Thyroid gland (tissue), 4 donors: ENCODE measurements at regions not wholly inside any gene's neighbourhood (a gene's known extent, or its start where the extent isn't known, plus 50 kb on each side); places are given as distances from the start of the nearest gene placed in this dataset.

Experiments used
- DNase-seq, 2 donors: peaks; one replicate each; pipeline ENCODE4 v3.0.0-alpha.2; 2019
- H3K27ac ChIP-seq, 3 donors: fragments of 200-600 bp; sonication (generic); 1 replicate in 2 of 3; 2 replicates in 1 of 3; pipeline ENCODE4 v1.5.1; 2016 to 2019; ENCODE audit warnings: mild to moderate bottlenecking in 1 of 3, moderate library complexity in 1 of 3
- H3K27me3 ChIP-seq: fragments of 200-600 bp; sonication (generic); one replicate; pipeline ENCODE4 v1.5.1; 2019
- H3K36me3 ChIP-seq, 2 donors: fragments of 200-600 bp; sonication (generic); one replicate each; pipeline ENCODE4 v1.5.1; 2016 to 2019
- H3K4me1 ChIP-seq, 2 donors: fragments of 200-600 bp; sonication (generic); one replicate each; pipeline ENCODE4 v1.5.1; 2017 to 2019
- H3K4me3 ChIP-seq, 3 donors: fragments of 200-600 bp; sonication (generic); replicated peaks in 1 of 3; 1 replicate in 2 of 3; 2 replicates in 1 of 3; pipeline ENCODE4 v1.5.1; 2016; ENCODE audit warnings: mild to moderate bottlenecking in 1 of 3
- H3K9me3 ChIP-seq: fragments of 200-600 bp; sonication (generic); one replicate; pipeline ENCODE4 v1.5.1; 2017
- POLR2A ChIP-seq, 2 donors: fragments of 450-650 bp; IDR thresholded peaks; one replicate each; pipeline ENCODE4 v1.6.1; 2017; ENCODE audit warnings: antibody characterized with exemption in 2 of 2, mild to moderate bottlenecking in 2 of 2, moderate library complexity in 1 of 2
- WGBS, 2 donors: methylation state at CpG; one replicate each; pipeline ENCODE4 v1.1.5; 2017; 5-methylcytosine and 5-hydroxymethylcytosine counted together
- intact Hi-C: fragments of 100-400 bp; cut with DNase I; formaldehyde crosslinking; loops from one replicate; pipeline ENCODE4 v1.15.1; 2023
- TF ChIP-seq, protein P1 (sequence below), 6 experiments: fragments of 200-600 bp in 3 of 6; fragments of 450-650 bp in 3 of 6; sonication (generic) in 3 of 6; IDR thresholded peaks; one replicate each; pipeline ENCODE4 v1.5.1; 2016 to 2019; ENCODE audit warnings: antibody characterized with exemption in 6 of 6, mild to moderate bottlenecking in 2 of 6, inconsistent platforms in 1 of 6, moderate library complexity in 1 of 6

GRCh38 chr15:94135486-94136147, 95.7 kb upstream of the MCTP2 start:
- no peak for TF ChIP-seq POLR2A (IDR thresholded peaks at IDR 0.05)
- TF ChIP-seq, protein P1, sequence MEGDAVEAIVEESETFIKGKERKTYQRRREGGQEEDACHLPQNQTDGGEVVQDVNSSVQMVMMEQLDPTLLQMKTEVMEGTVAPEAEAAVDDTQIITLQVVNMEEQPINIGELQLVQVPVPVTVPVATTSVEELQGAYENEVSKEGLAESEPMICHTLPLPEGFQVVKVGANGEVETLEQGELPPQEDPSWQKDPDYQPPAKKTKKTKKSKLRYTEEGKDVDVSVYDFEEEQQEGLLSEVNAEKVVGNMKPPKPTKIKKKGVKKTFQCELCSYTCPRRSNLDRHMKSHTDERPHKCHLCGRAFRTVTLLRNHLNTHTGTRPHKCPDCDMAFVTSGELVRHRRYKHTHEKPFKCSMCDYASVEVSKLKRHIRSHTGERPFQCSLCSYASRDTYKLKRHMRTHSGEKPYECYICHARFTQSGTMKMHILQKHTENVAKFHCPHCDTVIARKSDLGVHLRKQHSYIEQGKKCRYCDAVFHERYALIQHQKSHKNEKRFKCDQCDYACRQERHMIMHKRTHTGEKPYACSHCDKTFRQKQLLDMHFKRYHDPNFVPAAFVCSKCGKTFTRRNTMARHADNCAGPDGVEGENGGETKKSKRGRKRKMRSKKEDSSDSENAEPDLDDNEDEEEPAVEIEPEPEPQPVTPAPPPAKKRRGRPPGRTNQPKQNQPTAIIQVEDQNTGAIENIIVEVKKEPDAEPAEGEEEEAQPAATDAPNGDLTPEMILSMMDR (IDR thresholded peaks at IDR 0.05), result no peak
- intact Hi-C loops, result no loop called here

DNA sequence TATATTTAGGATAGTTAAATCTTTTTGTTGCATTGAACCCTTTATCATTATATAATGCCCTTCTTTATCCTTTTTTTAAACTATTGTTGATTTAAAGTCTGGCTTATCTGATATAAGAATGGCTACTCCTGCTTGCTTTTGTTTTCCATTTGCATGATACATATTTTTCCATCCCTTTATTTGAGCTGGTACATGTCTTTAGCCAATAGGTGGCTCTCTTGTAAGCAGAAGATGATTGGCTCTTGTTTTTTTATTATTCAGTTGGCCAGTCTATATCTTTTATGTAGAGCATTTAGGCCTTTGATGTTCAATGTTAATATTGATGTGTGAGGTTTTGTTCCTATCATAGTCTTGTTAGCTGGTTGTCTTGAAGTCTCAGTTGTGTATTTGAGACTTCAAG, 99.5 kb upstream of the MCTP2 start:
- H3K27me3 ChIP-seq, result no peaks in the 10 kb centered on the region
- intact Hi-C loops, result no loop called here
- TF ChIP-seq POLR2A (IDR thresholded peaks at IDR 0.05), result no peak
- TF ChIP-seq, protein P1 (IDR thresholded peaks at IDR 0.05), result no peak

More at GRCh38 chr15:94135486-94136147, 95.7 kb upstream of the MCTP2 start:
- no peak for DNase-seq
- H3K9me3 ChIP-seq, result no peaks in the 10 kb centered on the region
- no peak overlapping the region for H3K27ac ChIP-seq
- no peaks in the 10 kb centered on the region for H3K4me1 ChIP-seq
- H3K4me3 ChIP-seq, result no peak overlapping the region
- no peaks in the 10 kb centered on the region for H3K27me3 ChIP-seq
- 58 to 64% methylated on average over 1 of the region's 1 CpG for WGBS, 2 donors
- H3K36me3 ChIP-seq, result no peaks in the 10 kb centered on the region

DNA sequence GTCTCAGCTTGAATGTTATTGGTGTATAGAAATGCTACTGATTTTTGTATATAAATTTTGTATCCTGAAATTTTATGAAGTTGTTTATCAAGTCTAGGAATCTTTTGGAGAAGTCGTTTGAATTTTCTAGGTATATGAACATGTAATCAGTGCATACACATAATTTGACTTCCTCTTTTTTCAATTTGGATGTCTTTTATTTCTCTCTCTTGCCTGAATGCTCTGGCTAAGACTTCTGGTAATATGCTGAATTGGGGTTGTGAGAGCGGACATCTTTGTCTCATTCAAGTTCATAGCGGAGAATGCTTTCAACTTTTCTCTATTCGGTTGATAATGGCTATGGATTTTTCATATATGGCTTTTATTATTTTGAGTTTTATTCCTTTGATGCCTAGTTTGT, 100.9 kb upstream of the MCTP2 start:
- H3K27ac ChIP-seq, result no peak overlapping the region

More for the DNA sequence above, 99.5 kb upstream of the MCTP2 start:
- Histone ChIP-seq H3K4me3 (no peak overlapping the region), H3K4me1 (no peaks in the 10 kb centered on the region), H3K9me3 (no peaks in the 10 kb centered on the region), H3K36me3 (no peaks in the 10 kb centered on the region), H3K27ac (no peak overlapping the region)
- no peak for DNase-seq

GRCh38 chr15:94127006-94127405, 104.4 kb upstream of the MCTP2 start:
- 76 to 78% methylated on average over 3 of the region's 3 CpGs for WGBS, 2 donors
- H3K27me3 ChIP-seq, result no peaks in the 10 kb centered on the region
- no peak overlapping the region for H3K27ac ChIP-seq
- H3K4me3 ChIP-seq, result no peak overlapping the region
- intact Hi-C loops, result no loop called here
- no peak for DNase-seq
- TF ChIP-seq, protein P1 (IDR thresholded peaks at IDR 0.05), result no peak
- TF ChIP-seq POLR2A (IDR thresholded peaks at IDR 0.05), result no peak
- no peaks in the 10 kb centered on the region for H3K4me1 ChIP-seq
- H3K9me3 ChIP-seq, result no peaks in the 10 kb centered on the region
- H3K36me3 ChIP-seq, result no peaks in the 10 kb centered on the region

More for the DNA sequence above, 100.9 kb upstream of the MCTP2 start:
- H3K4me3 ChIP-seq, result no peak overlapping the region
- no peaks in the 10 kb centered on the region for H3K4me1 ChIP-seq
- intact Hi-C loops, result no loop called here
- TF ChIP-seq, protein P1 (IDR thresholded peaks at IDR 0.05), result no peak
- no peak for TF ChIP-seq POLR2A (IDR thresholded peaks at IDR 0.05)
- no peaks in the 10 kb centered on the region for H3K9me3 ChIP-seq
- WGBS, 2 donors, result 79 to 95% methylated on average over 4 of the region's 4 CpGs
- DNase-seq, result no peak
- H3K27me3 ChIP-seq, result no peaks in the 10 kb centered on the region
- no peaks in the 10 kb centered on the region for H3K36me3 ChIP-seq

DNA sequence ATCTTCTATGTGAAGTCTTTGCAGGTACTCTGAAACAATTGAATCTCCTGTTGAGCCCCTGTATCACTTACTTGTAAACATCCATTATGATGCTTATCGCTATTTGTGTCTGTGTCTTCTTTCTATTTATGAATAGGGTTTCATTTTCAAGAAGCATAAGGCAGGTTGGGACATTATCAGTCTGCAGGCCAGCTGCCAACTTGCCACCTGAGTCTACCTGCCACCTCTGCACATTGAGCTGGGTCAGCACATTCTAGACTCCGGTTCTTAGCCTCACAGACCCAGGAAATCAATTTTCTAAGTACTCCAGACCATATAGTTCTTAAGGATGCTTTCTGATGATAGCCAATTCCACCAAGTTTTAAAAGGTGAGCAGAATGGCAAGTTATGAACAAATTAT, 105.7 kb upstream of the MCTP2 start:
- WGBS, 2 donors, result 75 to 86% methylated on average over 2 of the region's 2 CpGs
- intact Hi-C loops, result no loop called here
- DNase-seq, result no peak
- TF ChIP-seq, protein P1 (IDR thresholded peaks at IDR 0.05), result no peak
- TF ChIP-seq POLR2A (IDR thresholded peaks at IDR 0.05), result no peak
- no peak overlapping the region for H3K4me3 ChIP-seq
- no peak overlapping the region for H3K27ac ChIP-seq
- no peaks in the 10 kb centered on the region for H3K36me3 ChIP-seq
- no peaks in the 10 kb centered on the region for H3K4me1 ChIP-seq
- H3K27me3 ChIP-seq, result no peaks in the 10 kb centered on the region
- no peaks in the 10 kb centered on the region for H3K9me3 ChIP-seq
